GM23338 (cell line): ENCODE measurements at regions not wholly inside any gene's neighbourhood (a gene's known extent, or its start where the extent isn't known, plus 50 kb on each side); places are given as distances from the start of the nearest gene placed in this dataset.

ENCODE experiments used
- CREB1 ChIP-seq: fragments of 250-450 bp; sonication (Bioruptor Pico); IDR thresholded peaks from 2 replicates; pipeline ENCODE4 v1.5.0; 2020; ENCODE audit warnings: low read depth, mild to moderate bottlenecking, moderate library complexity
- EZH2 ChIP-seq: fragments of 200-600 bp; sonication (generic); IDR thresholded peaks from one replicate; pipeline ENCODE4 v1.8.0; 2017; ENCODE audit warnings: antibody characterized with exemption, mild to moderate bottlenecking, low read depth; ENCODE audit not compliant: unreplicated experiment
- EZH2phosphoT487 ChIP-seq: fragments of 200-600 bp; sonication (generic); IDR thresholded peaks from one replicate; pipeline ENCODE4 v1.8.1; 2018; ENCODE audit warnings: antibody characterized with exemption; ENCODE audit not compliant: unreplicated experiment
- JUNB ChIP-seq: IDR thresholded peaks from one replicate; pipeline ENCODE4 v1.6.1; 2016; ENCODE audit warnings: antibody characterized with exemption; ENCODE audit not compliant: unreplicated experiment
- NANOG ChIP-seq: IDR thresholded peaks from 2 replicates; pipeline ENCODE4 v1.6.1; 2016; ENCODE audit warnings: antibody characterized with exemption, borderline replicate concordance
- POLR2AphosphoS5 ChIP-seq: IDR thresholded peaks from 2 replicates; pipeline ENCODE4 v1.6.1; 2016; ENCODE audit warnings: antibody characterized with exemption, low read depth
- ZNF114 ChIP-seq: fragments of 250-450 bp; sonication (Bioruptor Pico); IDR thresholded peaks from 2 replicates; pipeline ENCODE4 v1.5.0; 2020; ENCODE audit warnings: mild to moderate bottlenecking, moderate library complexity
- ZNF331 ChIP-seq: fragments of 250-450 bp; sonication (Bioruptor Pico); IDR thresholded peaks from 2 replicates; pipeline ENCODE4 v1.5.0; 2020; ENCODE audit warnings: low read depth, mild to moderate bottlenecking, moderate library complexity
- TF ChIP-seq, protein P1 (sequence below), 2 experiments: fragments of 200-600 bp in 1 of 2; sonication (generic) in 1 of 2; conservative IDR thresholded peaks; 2 replicates each; pipeline versions ENCODE4 v1.5.1 to v1.6.1; 2016 to 2017; ENCODE audit warnings: antibody characterized with exemption in 2 of 2, low read depth in 2 of 2, mild to moderate bottlenecking in 2 of 2, moderate library complexity in 1 of 2
- TF ChIP-seq, protein P2 (sequence below): IDR thresholded peaks from one replicate; pipeline ENCODE4 v1.6.1; 2018; ENCODE audit warnings: antibody characterized with exemption; ENCODE audit not compliant: unreplicated experiment
- TF ChIP-seq, protein P3 (sequence below): IDR thresholded peaks from 2 replicates; pipeline ENCODE4 v1.6.1; 2016; ENCODE audit warnings: antibody characterized with exemption

DNA sequence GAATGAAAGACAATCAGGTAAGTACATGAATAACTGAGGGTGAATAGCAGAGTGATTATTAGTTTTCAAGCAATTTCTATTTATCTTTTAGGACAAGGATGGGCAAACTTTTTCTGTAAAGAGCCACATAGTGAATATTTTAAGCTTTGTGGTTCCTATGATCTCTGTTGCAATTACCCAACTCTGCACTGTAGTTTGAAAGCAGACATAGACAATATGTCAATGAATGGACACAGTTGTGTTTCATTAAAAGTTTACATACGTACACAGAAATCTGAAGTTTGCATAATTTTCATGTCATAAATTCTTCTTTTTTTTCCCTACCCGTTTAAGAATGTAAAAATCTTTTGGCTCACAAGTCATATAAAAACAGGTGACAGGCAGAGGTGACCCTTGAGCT lies 71.4 kb downstream of the ZNF281 start:
- TF ChIP-seq, protein P1, sequence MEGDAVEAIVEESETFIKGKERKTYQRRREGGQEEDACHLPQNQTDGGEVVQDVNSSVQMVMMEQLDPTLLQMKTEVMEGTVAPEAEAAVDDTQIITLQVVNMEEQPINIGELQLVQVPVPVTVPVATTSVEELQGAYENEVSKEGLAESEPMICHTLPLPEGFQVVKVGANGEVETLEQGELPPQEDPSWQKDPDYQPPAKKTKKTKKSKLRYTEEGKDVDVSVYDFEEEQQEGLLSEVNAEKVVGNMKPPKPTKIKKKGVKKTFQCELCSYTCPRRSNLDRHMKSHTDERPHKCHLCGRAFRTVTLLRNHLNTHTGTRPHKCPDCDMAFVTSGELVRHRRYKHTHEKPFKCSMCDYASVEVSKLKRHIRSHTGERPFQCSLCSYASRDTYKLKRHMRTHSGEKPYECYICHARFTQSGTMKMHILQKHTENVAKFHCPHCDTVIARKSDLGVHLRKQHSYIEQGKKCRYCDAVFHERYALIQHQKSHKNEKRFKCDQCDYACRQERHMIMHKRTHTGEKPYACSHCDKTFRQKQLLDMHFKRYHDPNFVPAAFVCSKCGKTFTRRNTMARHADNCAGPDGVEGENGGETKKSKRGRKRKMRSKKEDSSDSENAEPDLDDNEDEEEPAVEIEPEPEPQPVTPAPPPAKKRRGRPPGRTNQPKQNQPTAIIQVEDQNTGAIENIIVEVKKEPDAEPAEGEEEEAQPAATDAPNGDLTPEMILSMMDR (conservative IDR thresholded peaks at IDR 0.05; ENCODE audit: low read depth in 2 of 2): no peak
- no peak for TF ChIP-seq CREB1
- TF ChIP-seq POLR2AphosphoS5: no peak
- no peak for TF ChIP-seq EZH2
- TF ChIP-seq, protein P2, sequence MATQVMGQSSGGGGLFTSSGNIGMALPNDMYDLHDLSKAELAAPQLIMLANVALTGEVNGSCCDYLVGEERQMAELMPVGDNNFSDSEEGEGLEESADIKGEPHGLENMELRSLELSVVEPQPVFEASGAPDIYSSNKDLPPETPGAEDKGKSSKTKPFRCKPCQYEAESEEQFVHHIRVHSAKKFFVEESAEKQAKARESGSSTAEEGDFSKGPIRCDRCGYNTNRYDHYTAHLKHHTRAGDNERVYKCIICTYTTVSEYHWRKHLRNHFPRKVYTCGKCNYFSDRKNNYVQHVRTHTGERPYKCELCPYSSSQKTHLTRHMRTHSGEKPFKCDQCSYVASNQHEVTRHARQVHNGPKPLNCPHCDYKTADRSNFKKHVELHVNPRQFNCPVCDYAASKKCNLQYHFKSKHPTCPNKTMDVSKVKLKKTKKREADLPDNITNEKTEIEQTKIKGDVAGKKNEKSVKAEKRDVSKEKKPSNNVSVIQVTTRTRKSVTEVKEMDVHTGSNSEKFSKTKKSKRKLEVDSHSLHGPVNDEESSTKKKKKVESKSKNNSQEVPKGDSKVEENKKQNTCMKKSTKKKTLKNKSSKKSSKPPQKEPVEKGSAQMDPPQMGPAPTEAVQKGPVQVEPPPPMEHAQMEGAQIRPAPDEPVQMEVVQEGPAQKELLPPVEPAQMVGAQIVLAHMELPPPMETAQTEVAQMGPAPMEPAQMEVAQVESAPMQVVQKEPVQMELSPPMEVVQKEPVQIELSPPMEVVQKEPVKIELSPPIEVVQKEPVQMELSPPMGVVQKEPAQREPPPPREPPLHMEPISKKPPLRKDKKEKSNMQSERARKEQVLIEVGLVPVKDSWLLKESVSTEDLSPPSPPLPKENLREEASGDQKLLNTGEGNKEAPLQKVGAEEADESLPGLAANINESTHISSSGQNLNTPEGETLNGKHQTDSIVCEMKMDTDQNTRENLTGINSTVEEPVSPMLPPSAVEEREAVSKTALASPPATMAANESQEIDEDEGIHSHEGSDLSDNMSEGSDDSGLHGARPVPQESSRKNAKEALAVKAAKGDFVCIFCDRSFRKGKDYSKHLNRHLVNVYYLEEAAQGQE: no peak
- no peak for TF ChIP-seq NANOG
- no peak for TF ChIP-seq ZNF331 (CRISPR knock-in tag)
- TF ChIP-seq, protein P3, sequence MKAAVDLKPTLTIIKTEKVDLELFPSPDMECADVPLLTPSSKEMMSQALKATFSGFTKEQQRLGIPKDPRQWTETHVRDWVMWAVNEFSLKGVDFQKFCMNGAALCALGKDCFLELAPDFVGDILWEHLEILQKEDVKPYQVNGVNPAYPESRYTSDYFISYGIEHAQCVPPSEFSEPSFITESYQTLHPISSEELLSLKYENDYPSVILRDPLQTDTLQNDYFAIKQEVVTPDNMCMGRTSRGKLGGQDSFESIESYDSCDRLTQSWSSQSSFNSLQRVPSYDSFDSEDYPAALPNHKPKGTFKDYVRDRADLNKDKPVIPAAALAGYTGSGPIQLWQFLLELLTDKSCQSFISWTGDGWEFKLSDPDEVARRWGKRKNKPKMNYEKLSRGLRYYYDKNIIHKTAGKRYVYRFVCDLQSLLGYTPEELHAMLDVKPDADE: no peak
- TF ChIP-seq ZNF114 (CRISPR knock-in tag): no peak
- no peak for TF ChIP-seq EZH2phosphoT487
- TF ChIP-seq JUNB: no peak
